ENCODE measurements at regions not wholly inside any gene's neighbourhood (a gene's known extent, or its start where the extent isn't known, plus 50 kb on each side); places are given as distances from the start of the nearest gene placed in this dataset.

GRCh38 chr11:106424111-106424510, 346.6 kb downstream of the AASDHPPT start:
- TF ChIP-seq, protein P1, sequence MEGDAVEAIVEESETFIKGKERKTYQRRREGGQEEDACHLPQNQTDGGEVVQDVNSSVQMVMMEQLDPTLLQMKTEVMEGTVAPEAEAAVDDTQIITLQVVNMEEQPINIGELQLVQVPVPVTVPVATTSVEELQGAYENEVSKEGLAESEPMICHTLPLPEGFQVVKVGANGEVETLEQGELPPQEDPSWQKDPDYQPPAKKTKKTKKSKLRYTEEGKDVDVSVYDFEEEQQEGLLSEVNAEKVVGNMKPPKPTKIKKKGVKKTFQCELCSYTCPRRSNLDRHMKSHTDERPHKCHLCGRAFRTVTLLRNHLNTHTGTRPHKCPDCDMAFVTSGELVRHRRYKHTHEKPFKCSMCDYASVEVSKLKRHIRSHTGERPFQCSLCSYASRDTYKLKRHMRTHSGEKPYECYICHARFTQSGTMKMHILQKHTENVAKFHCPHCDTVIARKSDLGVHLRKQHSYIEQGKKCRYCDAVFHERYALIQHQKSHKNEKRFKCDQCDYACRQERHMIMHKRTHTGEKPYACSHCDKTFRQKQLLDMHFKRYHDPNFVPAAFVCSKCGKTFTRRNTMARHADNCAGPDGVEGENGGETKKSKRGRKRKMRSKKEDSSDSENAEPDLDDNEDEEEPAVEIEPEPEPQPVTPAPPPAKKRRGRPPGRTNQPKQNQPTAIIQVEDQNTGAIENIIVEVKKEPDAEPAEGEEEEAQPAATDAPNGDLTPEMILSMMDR (IDR thresholded peaks at IDR 0.05; ENCODE audit: low read depth, low read length) = no peak
- H3K4me3 ChIP-seq (replicated peaks in 1 of 2; ENCODE audit: low read depth in 2 of 2, low read length in 2 of 2) = no peak overlapping the region
- DNase-seq (ENCODE audit: low read depth in 2 of 2) = peak; percentile 71 to 90

DNA sequence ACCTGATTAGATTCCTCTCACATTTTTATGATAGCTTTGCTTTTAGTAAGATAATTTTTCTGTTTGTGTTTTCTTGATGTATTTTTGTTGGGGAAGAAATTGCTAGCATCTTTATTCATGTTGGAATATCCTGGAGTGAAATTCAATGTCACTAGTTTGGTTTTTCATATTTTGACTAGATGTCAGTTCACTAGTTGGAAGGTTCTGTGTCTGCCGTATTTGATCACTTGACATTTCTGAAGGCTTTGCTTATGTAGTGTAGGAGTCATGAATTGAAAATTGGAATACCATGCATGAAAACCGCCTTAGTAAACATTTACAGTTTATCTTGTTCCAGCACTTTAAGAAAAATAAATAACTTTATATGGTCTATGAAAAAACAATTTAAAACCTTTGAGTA, 348.4 kb downstream of the AASDHPPT start:
- TF ChIP-seq, protein P1 (IDR thresholded peaks at IDR 0.05; ENCODE audit: low read depth, low read length) = no peak
- H3K4me3 ChIP-seq (replicated peaks in 1 of 2; ENCODE audit: low read depth in 2 of 2, low read length in 2 of 2) = no peak overlapping the region
- no peak for DNase-seq (ENCODE audit: low read depth in 2 of 2)

GRCh38 chr11:106426696-106427095, 349.2 kb downstream of the AASDHPPT start:
- DNase-seq (ENCODE audit: low read depth in 2 of 2) = no peak
- TF ChIP-seq, protein P1 (IDR thresholded peaks at IDR 0.05; ENCODE audit: low read depth, low read length) = no peak

DNA sequence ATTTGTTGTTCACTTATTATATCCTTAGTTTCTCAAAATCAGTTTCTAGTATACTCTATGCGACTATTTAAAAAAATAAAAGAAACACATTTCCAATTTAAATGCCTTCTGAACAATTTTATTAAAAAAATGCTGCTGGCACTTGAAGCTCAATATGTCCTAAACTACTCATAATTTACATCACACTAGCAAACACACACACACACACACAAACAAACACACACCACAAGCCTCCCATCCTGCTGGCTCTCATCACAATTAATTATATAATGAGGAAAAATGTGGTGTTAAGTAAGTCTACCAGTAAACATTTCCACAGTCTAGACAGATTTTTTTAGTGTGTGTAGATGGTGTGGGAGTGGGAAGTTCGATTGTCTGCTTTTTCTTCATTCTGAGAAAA, 350.3 kb downstream of the AASDHPPT start:
- DNase-seq (ENCODE audit: low read depth in 2 of 2) = no peak
- TF ChIP-seq, protein P1 (IDR thresholded peaks at IDR 0.05; ENCODE audit: low read depth, low read length) = no peak
- H3K4me3 ChIP-seq (replicated peaks in 1 of 2; ENCODE audit: low read depth in 2 of 2, low read length in 2 of 2) = no peak overlapping the region

More at GRCh38 chr11:106426696-106427095, 349.2 kb downstream of the AASDHPPT start:
- no peak overlapping the region for H3K4me3 ChIP-seq (replicated peaks in 1 of 2; ENCODE audit: low read depth in 2 of 2, low read length in 2 of 2)

DNA sequence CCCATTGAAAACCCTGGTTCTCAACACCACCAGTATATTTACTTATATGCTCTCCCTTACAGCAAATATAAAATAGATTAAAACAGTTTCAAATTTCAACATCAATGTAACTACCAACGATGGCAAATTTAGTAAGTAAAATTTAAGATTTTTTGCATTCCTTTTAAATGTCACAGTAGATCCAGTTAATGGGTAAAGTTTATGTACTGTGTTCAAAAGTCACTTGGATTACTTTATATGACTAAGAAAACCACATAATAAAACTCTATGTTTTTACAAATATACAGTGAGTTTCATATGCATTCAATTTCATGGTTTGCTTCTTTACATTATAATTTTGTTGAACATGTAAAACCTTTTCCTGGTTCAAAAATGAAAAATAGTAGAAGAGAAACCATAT, 364.6 kb downstream of the AASDHPPT start:
- TF ChIP-seq, protein P1 (IDR thresholded peaks at IDR 0.05; ENCODE audit: low read depth, low read length) = no peak
- H3K4me3 ChIP-seq (replicated peaks in 1 of 2; ENCODE audit: low read depth in 2 of 2, low read length in 2 of 2) = no peak overlapping the region
- DNase-seq (ENCODE audit: low read depth in 2 of 2) = no peak

DNA sequence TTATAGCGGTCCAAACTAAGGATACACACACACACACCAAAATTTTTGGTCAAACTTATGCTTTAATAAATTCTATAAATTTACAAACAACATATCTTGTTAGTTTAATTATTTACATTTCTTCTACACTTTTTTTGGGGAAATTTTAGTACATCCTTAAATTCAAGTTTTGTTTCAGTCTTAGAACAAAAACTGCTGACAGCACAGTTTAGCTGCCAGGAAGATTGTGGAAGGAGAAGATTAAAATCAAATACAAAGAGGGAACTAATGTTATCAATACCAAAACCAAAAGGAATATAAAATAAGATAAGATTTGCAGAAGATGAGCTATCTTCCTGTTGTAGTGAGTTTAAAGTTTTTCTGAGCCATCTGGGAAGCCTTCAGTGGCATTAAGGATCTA, 368.8 kb downstream of the AASDHPPT start:
- TF ChIP-seq, protein P1 (IDR thresholded peaks at IDR 0.05; ENCODE audit: low read depth, low read length) = no peak
- DNase-seq (ENCODE audit: low read depth in 2 of 2) = no peak
- H3K4me3 ChIP-seq (replicated peaks in 1 of 2; ENCODE audit: low read depth in 2 of 2, low read length in 2 of 2) = no peak overlapping the region

DNA sequence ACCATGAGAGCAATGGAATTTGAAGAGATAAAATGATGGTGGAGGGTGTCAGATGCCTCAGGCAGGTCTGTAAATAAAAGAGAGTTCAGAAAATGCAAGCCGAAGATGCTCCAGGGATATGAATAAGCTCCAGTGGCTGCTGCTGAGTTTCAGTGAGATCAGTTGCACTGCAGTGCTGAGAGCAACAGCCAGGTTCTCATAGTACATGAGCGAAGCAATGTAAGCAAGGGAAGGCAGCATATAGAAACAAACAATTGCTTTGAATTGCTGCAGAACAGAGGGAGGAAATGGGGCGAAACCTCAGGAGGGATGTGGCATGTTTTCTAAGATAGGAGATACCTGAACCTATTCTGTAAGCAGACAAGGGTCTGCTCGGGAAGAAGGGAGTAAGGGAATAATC, 369.5 kb downstream of the AASDHPPT start:
- H3K4me3 ChIP-seq (replicated peaks in 1 of 2; ENCODE audit: low read depth in 2 of 2, low read length in 2 of 2) = no peak overlapping the region
- TF ChIP-seq, protein P1 (IDR thresholded peaks at IDR 0.05; ENCODE audit: low read depth, low read length) = no peak
- DNase-seq (ENCODE audit: low read depth in 2 of 2) = no peak
